AG09309 (cell line): ENCODE measurements at regions not wholly inside any gene's neighbourhood (a gene's known extent, or its start where the extent isn't known, plus 50 kb on each side); places are given as distances from the start of the nearest gene placed in this dataset.

Source experiments
- DNase-seq: peaks from one replicate; pipeline ENCODE4 v3.0.0-alpha.2; 2010; ENCODE audit warnings: low read depth
- H3K4me3 ChIP-seq: 2 replicates; pipeline ENCODE4 v1.5.1; 2011; ENCODE audit warnings: mild to moderate bottlenecking, low read depth, low read length, moderate library complexity; ENCODE audit not compliant: control insufficient read depth
- TF ChIP-seq, protein P1 (sequence below): IDR thresholded peaks from 2 replicates; pipeline ENCODE4 v1.5.1; 2011; ENCODE audit warnings: mild to moderate bottlenecking, low read depth, low read length, inconsistent platforms; ENCODE audit not compliant: insufficient read depth, control insufficient read depth; ENCODE audit errors: missing control alignments

GRCh38 chr2:125543968-125544514 lies 1111.9 kb upstream of the GYPC start:
- H3K4me3 ChIP-seq, result no peak overlapping the region
- DNase-seq, result no peak
- TF ChIP-seq, protein P1, sequence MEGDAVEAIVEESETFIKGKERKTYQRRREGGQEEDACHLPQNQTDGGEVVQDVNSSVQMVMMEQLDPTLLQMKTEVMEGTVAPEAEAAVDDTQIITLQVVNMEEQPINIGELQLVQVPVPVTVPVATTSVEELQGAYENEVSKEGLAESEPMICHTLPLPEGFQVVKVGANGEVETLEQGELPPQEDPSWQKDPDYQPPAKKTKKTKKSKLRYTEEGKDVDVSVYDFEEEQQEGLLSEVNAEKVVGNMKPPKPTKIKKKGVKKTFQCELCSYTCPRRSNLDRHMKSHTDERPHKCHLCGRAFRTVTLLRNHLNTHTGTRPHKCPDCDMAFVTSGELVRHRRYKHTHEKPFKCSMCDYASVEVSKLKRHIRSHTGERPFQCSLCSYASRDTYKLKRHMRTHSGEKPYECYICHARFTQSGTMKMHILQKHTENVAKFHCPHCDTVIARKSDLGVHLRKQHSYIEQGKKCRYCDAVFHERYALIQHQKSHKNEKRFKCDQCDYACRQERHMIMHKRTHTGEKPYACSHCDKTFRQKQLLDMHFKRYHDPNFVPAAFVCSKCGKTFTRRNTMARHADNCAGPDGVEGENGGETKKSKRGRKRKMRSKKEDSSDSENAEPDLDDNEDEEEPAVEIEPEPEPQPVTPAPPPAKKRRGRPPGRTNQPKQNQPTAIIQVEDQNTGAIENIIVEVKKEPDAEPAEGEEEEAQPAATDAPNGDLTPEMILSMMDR, result no peak

DNA sequence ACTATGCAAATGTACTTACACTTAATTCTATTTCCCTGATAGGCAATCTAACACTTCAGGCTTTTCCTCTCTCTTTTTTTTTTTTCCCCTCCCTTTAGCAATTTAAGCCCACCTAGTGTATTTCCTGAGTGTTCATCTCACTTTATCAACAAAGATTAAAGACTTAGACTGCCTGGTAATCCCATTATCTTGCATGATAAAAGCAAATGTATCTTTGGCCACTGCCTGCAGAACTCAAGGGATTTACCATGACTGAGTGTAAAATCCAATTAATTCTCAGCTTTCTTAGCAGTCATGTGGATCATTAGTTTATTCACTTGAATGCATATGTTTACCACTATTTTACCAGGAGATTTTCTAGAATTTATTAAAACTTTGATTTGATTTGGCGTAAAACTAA lies 1102.2 kb upstream of the GYPC start:
- H3K4me3 ChIP-seq, result no peak overlapping the region
- TF ChIP-seq, protein P1, result no peak
- DNase-seq, result no peak

- DNase-seq, result no peak
- H3K4me3 ChIP-seq, result no peak overlapping the region
- TF ChIP-seq, protein P1, result no peak
Measured at GRCh38 chr2:125554956-125555355, 1101.0 kb upstream of the GYPC start.

GRCh38 chr2:125559186-125559585 lies 1096.8 kb upstream of the GYPC start:
- no peak overlapping the region for H3K4me3 ChIP-seq
- DNase-seq, result no peak
- TF ChIP-seq, protein P1, result no peak

GRCh38 chr2:125560855-125561254 lies 1095.1 kb upstream of the GYPC start:
- no peak for DNase-seq

DNA sequence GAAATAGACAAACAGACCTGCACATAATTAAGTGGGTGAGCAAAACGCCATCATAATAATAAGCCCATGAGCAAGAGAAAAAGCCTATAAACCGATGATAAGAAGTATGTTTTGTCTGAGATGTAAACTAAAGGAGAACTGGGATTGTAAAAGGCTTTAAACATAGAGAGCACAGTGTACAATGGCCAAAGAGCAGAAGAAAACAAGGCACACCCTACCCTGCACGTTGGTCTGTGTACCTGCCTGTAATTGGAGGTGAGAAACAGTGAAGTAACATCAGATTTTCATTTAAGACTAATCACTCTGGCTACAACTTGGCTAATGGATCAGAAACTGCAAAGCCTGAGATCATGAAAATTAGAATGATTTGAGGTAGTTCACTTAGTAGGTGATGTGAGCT lies 1094.7 kb upstream of the GYPC start:
- no peak overlapping the region for H3K4me3 ChIP-seq
- no peak for DNase-seq
- TF ChIP-seq, protein P1, result no peak

More at GRCh38 chr2:125560855-125561254, 1095.1 kb upstream of the GYPC start:
- H3K4me3 ChIP-seq, result no peak overlapping the region
- TF ChIP-seq, protein P1, result no peak

DNA sequence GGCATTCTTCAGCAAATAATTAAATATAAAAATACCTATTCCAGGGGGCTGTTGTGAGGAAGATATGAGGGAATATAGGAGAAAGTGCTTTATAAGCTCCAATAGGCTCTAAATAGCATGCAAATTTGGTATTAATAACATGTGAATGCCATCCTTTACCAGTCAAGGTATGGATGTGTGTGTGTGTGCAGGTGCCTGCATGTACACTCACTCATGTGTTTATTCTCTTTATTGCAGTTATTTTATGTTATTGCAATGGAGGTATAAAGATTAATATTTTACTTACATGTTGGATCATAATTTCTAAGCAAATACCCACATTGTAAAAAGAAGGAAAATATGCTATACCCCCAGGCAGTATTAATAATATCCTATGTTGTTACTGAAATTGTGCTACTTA lies 1093.0 kb upstream of the GYPC start:
- DNase-seq, result no peak

More for the DNA sequence above, 1093.0 kb upstream of the GYPC start:
- H3K4me3 ChIP-seq, result no peak overlapping the region
- TF ChIP-seq, protein P1, result no peak
